HG02981 (cell line): ENCODE measurements at regions not wholly inside any gene's neighbourhood (a gene's known extent, or its start where the extent isn't known, plus 50 kb on each side); places are given as distances from the start of the nearest gene placed in this dataset.
"Not testable (repeated sequence)": the region's sequence is repeated elsewhere in the genome, so short reads cannot be mapped to it uniquely, and the experiment has no call there.

Source experiments
- ATAC-seq: cut with Tn5 transposase; IDR thresholded peaks from one replicate; pipeline ENCODE4 v1.9.1; 2021; ENCODE audit warnings: mild to moderate bottlenecking, moderate library complexity; ENCODE audit not compliant: unreplicated experiment

- not testable (repeated sequence) for ATAC-seq
Measured at GRCh38 chr16:22651111-22651817, 140.6 kb downstream of the NPIPB5 start.

GRCh38 chr16:22652463-22652845 is 141.8 kb downstream of the NPIPB5 start:
- ATAC-seq, result no peak

DNA sequence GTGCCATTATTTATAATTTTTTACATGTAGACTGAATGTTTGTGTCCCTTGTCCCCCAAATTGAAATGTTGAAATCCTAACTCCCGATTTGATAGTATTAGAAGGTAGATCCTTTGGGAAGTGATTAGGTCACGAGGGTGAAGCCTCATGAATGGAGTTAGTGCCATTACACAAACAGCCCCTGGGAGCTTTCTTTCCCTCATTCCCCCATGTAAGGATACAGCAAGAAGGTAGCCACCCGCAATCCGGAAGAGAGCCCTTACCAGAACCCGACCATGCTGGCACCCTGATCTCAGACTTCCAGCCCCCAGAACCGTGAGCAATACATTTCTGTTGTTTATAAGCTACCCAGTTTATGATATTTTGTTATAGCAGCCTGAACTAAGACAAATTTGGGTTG is 143.2 kb downstream of the NPIPB5 start:
- no peak for ATAC-seq

- ATAC-seq, result not testable (repeated sequence)
Measured at GRCh38 chr16:22656573-22656972, 145.9 kb downstream of the NPIPB5 start.

- no peak for ATAC-seq
Measured at GRCh38 chr16:22659933-22660332, 149.2 kb downstream of the NPIPB5 start.

DNA sequence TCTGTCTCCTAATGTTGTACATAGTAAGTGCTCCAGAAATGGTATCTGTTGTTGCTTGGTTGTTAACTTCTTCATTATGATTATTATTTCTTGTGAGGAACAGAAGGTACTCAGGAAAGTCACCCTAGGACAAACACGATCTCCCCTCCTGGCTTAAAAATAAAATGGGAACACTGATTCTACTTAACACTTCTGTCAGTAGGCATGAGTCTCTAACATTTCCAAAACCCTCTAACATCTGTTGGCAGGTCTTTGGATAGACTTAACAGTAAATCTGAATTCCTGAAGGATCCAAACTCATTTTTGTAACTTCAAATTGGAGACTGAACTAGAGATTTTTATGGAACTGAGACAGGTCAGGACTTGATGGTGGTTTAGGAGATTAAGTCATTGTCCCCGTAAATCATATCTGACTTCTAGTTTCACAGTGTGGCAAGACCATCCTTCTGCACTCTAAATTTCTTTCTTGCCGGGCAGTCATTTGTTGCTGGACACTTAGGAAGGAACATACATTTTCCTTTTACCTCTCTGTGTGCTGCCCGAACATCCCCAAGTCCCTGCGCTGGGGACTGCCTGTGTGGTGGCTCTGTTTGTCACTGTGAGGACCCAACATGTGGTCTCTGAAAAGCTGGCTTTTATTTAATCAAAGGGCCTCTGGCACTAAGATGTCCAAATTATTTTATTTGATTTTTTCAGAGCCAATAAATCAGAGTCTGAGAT is 149.9 kb downstream of the NPIPB5 start:
- ATAC-seq, result no peak

DNA sequence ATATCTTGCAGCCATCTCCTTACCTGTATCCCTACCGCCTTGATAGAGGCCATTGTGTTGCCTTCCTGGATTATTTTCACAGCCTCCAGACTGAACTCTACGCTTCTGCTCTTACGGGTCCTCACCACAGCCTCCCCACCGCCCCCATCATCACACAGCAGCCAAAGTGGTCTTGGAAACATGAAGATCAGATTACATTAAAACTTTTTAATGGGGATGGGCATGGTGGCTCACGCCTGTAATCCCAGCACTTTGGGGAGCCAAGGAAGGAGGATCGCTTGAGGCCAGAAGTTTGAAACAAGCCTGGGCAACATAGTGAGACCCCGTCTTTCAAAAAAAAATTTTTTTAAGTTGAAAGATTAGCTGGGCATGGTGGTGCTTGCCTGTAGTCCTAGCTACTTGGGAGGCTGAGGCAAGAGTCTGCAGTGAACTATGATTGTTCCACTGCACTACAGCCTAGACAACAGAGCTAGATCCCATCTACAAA is 150.5 kb downstream of the NPIPB5 start:
- ATAC-seq, result no peak

DNA sequence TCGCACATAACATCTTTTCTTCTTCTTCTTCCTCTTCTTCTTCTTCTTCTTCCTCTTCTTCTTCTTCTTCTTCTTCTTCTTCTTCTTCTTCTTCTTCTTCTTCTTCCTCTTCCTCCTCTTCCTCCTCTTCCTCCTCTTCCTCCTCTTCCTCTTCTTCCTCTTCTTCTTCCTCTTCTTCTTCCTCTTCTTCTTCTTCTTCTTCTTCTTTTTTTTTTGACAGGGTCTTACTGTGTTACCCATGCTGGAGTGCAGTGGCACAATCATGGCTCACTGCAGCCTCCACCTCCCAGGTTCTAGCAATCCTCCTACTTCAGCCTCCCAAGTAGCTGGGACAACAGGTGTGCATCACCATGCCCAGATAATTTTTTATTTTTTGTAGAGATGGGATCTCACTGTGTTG is 151.0 kb upstream of the HS3ST2 start:
- not testable (repeated sequence) for ATAC-seq

- ATAC-seq, result no peak
Measured at GRCh38 chr16:22663389-22664064, 150.4 kb upstream of the HS3ST2 start.

DNA sequence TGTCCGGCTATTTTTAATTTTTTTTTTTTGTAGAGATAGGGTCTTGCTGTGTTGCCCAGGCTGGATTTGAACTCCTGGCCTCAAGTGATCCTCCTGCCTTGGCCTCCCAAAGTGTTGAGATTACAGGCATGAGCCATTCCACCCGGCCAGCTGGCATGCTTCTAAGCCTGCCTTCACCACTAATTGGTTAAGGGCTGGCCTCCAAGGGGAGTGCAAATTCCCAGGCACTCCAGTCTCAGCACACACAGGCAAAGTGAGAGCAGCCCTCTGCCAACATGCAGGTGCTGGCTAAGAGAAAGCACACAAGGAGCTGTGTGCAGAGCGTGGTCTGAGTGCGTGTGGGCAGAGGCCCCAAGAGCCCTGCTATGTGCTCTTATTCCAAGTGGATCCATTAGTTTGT is 149.8 kb upstream of the HS3ST2 start:
- ATAC-seq, result no peak

GRCh38 chr16:22664561-22664997 is 149.4 kb upstream of the HS3ST2 start:
- ATAC-seq, result no peak

GRCh38 chr16:22665048-22665797 is 148.7 kb upstream of the HS3ST2 start:
- ATAC-seq, result no peak

- ATAC-seq, result no peak
Measured at GRCh38 chr16:22665803-22666202, 148.2 kb upstream of the HS3ST2 start.

- no peak for ATAC-seq
Measured at GRCh38 chr16:22668318-22668717, 145.6 kb upstream of the HS3ST2 start.

- ATAC-seq, result no peak
Measured at GRCh38 chr16:22670044-22670536, 143.9 kb upstream of the HS3ST2 start.

GRCh38 chr16:22670551-22671041 is 143.4 kb upstream of the HS3ST2 start:
- ATAC-seq, result no peak

DNA sequence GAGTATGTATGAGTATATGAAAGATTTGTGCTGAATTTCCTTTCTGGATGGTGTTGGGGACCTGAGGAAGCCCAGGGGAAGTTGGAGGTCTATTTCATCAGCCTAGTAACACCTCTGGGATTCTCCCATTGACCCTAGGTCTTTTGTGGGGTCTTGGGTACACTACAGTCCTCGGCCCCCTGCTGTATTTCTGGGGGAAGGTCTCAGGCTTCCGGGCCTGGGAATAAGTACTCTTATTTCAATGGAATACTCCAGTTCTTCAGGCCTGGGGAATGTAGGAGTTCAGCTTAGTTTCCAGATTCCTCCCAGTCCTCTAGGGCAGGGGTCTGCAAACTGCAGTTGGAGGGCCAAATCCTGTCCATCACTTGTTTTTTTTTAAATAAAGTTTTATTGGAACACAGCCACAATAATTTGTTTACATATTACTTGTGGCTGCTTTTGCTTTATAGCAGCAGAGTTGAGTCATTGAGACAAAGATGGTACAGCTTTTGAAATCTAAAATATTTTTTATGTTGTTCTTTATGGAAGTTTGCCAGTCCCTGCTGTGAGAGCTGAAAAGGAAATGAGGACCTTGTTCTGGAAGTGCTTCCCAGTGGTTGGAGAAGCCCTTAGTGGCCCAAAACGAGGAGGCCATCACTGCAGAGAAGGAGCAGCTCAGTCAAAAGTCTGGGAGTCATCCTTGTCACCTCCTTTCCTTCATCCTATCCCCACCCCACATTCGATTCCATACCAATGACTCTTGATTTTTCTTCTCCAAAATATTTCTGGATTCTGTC is 142.5 kb upstream of the HS3ST2 start:
- no peak for ATAC-seq

DNA sequence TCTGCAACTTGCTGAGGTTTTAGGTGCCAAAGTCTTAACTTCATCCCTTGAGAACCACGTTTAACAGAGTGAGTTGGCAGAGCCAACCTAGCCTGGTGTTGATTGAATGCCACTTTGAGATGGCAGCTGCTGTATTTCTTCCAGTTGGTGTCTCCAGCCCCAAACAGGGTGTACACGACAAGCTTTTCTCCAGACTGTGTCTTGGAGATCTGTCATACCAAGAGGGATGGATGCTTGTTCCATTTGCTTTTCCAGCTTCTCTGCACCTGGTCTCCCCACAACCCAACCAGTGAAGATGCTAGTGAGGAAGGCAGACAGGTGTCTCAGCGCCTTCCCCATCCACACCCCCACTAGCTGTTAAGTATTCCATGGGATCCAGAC is 141.1 kb upstream of the HS3ST2 start:
- ATAC-seq, result no peak

DNA sequence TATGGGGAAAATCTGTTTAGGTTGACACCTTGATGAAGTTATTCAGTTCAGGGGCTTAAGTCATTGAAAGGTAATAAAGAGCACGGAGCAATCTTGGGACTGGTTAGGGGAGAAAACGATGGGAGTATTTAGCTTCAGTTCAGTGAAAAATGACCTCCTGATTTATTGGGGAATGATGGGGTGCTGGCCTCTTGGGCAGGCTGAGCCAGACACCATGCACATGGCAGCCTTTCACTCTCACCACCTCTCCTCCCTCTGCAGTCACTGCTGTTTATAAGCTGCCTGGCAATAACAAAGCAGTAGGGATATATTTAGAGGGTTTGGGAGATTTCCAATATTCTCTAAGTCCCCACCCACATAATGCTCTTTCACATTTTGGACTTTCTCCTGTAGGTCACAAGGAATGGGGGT is 140.5 kb upstream of the HS3ST2 start:
- no peak for ATAC-seq

DNA sequence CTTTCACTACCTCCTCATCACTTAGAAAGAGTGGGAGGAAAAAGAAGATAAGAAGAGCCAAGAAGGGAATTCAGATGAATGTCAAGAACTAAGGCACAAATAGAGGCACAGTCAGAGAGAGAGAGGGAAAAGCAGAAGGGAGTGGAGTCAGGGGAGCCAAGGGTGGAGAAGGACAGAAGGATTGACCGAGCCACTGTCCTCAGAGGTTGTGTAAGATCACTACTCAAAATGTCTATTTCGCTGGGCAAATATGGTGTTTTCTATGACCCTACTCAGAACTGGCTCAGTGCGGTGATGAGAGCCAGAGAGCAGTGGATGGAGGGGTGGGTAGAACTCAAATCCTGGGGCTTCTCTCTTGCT is 139.2 kb upstream of the HS3ST2 start:
- ATAC-seq, result no peak
